ENCODE measurements at regions not wholly inside any gene's neighbourhood (a gene's known extent, or its start where the extent isn't known, plus 50 kb on each side); places are given as distances from the start of the nearest gene placed in this dataset.

GRCh38 chr3:102688556-102688930, 253.7 kb downstream of the ZPLD1 start:
- H3K4me3 ChIP-seq (ENCODE audit: low read depth, low read length): no peak overlapping the region
- TF ChIP-seq CTCF (IDR thresholded peaks at IDR 0.05; ENCODE audit: insufficient read depth, low read depth, low read length, missing control alignments): no peak
- no peak for DNase-seq (ENCODE audit: low read depth)

GRCh38 chr3:102691507-102691906, 256.7 kb downstream of the ZPLD1 start:
- DNase-seq (ENCODE audit: low read depth): no peak
- no peak overlapping the region for H3K4me3 ChIP-seq (ENCODE audit: low read depth, low read length)
- no peak for TF ChIP-seq CTCF (IDR thresholded peaks at IDR 0.05; ENCODE audit: insufficient read depth, low read depth, low read length, missing control alignments)

GRCh38 chr3:102699104-102699818, 264.4 kb downstream of the ZPLD1 start:
- TF ChIP-seq CTCF (IDR thresholded peaks at IDR 0.05; ENCODE audit: insufficient read depth, low read depth, low read length, missing control alignments): no peak
- no peak for DNase-seq (ENCODE audit: low read depth)
- no peak overlapping the region for H3K4me3 ChIP-seq (ENCODE audit: low read depth, low read length)

GRCh38 chr3:102699819-102700140, 265.0 kb downstream of the ZPLD1 start:
- no peak for DNase-seq (ENCODE audit: low read depth)
- no peak for TF ChIP-seq CTCF (IDR thresholded peaks at IDR 0.05; ENCODE audit: insufficient read depth, low read depth, low read length, missing control alignments)
- H3K4me3 ChIP-seq (ENCODE audit: low read depth, low read length): no peak overlapping the region

- H3K4me3 ChIP-seq (ENCODE audit: low read depth, low read length): no peak overlapping the region
- TF ChIP-seq CTCF (IDR thresholded peaks at IDR 0.05; ENCODE audit: insufficient read depth, low read depth, low read length, missing control alignments): no peak
- no peak for DNase-seq (ENCODE audit: low read depth)
These were observed 278.1 kb downstream of the ZPLD1 start for GRCh38 chr3:102712896-102713295.

- no peak overlapping the region for H3K4me3 ChIP-seq (ENCODE audit: low read depth, low read length)
- no peak for TF ChIP-seq CTCF (IDR thresholded peaks at IDR 0.05; ENCODE audit: insufficient read depth, low read depth, low read length, missing control alignments)
- no peak for DNase-seq (ENCODE audit: low read depth)
These were observed 279.8 kb downstream of the ZPLD1 start for GRCh38 chr3:102714567-102714966.

- no peak for TF ChIP-seq CTCF (IDR thresholded peaks at IDR 0.05; ENCODE audit: insufficient read depth, low read depth, low read length, missing control alignments)
- DNase-seq (ENCODE audit: low read depth): peak; percentile 44
- H3K4me3 ChIP-seq (ENCODE audit: low read depth, low read length): no peak overlapping the region
These were observed 280.3 kb downstream of the ZPLD1 start for GRCh38 chr3:102715030-102715697.
